HUDEP-2 (cell line): ENCODE measurements at regions not wholly inside any gene's neighbourhood (a gene's known extent, or its start where the extent isn't known, plus 50 kb on each side); places are given as distances from the start of the nearest gene placed in this dataset.

ENCODE experiments used
- DNase-seq, 76 experiments: peaks; one replicate each; lab custom pipeline; 2025; ENCODE audit not compliant: unreplicated experiment in 76 of 76; lab: John Stamatoyannopoulos, UW

GRCh38 chr17:77001487-77001886, 133.3 kb downstream of the MGAT5B start:
- no peak for DNase-seq

- no peak for DNase-seq
These were observed 134.2 kb downstream of the MGAT5B start for GRCh38 chr17:77002103-77003045.

GRCh38 chr17:77003699-77004098, 135.5 kb downstream of the MGAT5B start:
- no peak for DNase-seq

GRCh38 chr17:77006971-77007649, 133.7 kb upstream of the SEC14L1 start:
- no peak for DNase-seq

- DNase-seq = no peak
These were observed 130.9 kb upstream of the SEC14L1 start for GRCh38 chr17:77009877-77010276.

- DNase-seq = no peak
These were observed 130.1 kb upstream of the SEC14L1 start for GRCh38 chr17:77010667-77011066.

GRCh38 chr17:77011173-77012011, 129.4 kb upstream of the SEC14L1 start:
- DNase-seq = peak in 52 of 76 experiments; percentile 1 to 71 (median 31)

GRCh38 chr17:77018504-77018903, 122.3 kb upstream of the SEC14L1 start:
- no peak for DNase-seq

- no peak for DNase-seq
These were observed 120.8 kb upstream of the SEC14L1 start for GRCh38 chr17:77019893-77020379.

GRCh38 chr17:77020973-77021372, 119.8 kb upstream of the SEC14L1 start:
- no peak for DNase-seq

- no peak for DNase-seq
These were observed 118.0 kb upstream of the SEC14L1 start for GRCh38 chr17:77022766-77023165.

- no peak for DNase-seq
These were observed 115.0 kb upstream of the SEC14L1 start for GRCh38 chr17:77025781-77026180.

- DNase-seq = no peak
These were observed 113.4 kb upstream of the SEC14L1 start for GRCh38 chr17:77027271-77027889.

- DNase-seq = no peak
These were observed 111.9 kb upstream of the SEC14L1 start for GRCh38 chr17:77028900-77029299.

- no peak for DNase-seq
These were observed 107.8 kb upstream of the SEC14L1 start for GRCh38 chr17:77032929-77033328.

GRCh38 chr17:77033892-77034404, 106.8 kb upstream of the SEC14L1 start:
- no peak for DNase-seq

GRCh38 chr17:77034677-77035424, 105.9 kb upstream of the SEC14L1 start:
- no peak for DNase-seq

- no peak for DNase-seq
These were observed 105.2 kb upstream of the SEC14L1 start for GRCh38 chr17:77035526-77035925.

- no peak for DNase-seq
These were observed 104.5 kb upstream of the SEC14L1 start for GRCh38 chr17:77036136-77036840.
